ENCODE measurements at regions not wholly inside any gene's neighbourhood (a gene's known extent, or its start where the extent isn't known, plus 50 kb on each side); places are given as distances from the start of the nearest gene placed in this dataset.

DNA sequence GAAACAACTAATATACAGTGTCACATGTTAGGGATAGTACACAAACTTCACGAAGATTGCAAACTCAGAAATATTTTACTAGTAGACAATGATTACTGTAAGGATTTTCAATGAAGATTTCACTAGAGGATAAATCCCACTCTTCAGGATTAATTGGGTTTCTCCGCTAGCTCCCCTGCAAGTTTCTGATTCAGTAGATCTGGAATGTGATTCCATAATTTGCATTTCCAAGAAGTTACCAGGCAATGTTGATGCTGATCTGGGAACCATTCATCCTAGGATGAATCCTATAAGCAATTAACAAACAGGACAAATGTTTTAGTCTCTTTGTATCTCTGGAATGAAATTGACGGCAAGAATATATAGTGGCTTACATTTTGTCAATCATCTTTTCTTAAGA lies 272.4 kb downstream of the ALX1 start:
- TF ChIP-seq POLR2AphosphoS5 (IDR thresholded peaks at IDR 0.05; ENCODE audit: control insufficient read depth, insufficient read depth, low read depth, low read length), result no peak
- no peak for TF ChIP-seq FOXM1 (IDR thresholded peaks at IDR 0.05; ENCODE audit: low read depth)
- TF ChIP-seq FOXM1 (CRISPR knock-in tag; IDR thresholded peaks at IDR 0.05; ENCODE audit: low read depth), result no peak
- no peak for TF ChIP-seq ZFP36 (IDR thresholded peaks at IDR 0.05; ENCODE audit: low read depth, low read length, partially characterized antibody)
- TF ChIP-seq PHF8 (IDR thresholded peaks at IDR 0.05; ENCODE audit: borderline replicate concordance, low read length), result no peak
- no peak for TF ChIP-seq SRF (CRISPR knock-in tag; IDR thresholded peaks at IDR 0.05)
- no peak for TF ChIP-seq POLR2A (conservative IDR thresholded peaks at IDR 0.05)
- TF ChIP-seq ZBTB7A (IDR thresholded peaks at IDR 0.05; ENCODE audit: borderline replicate concordance, control insufficient read depth, low read depth, low read length), result no peak
- TF ChIP-seq CTCF (IDR thresholded peaks at IDR 0.05 in 2 of 3, conservative IDR thresholded peaks at IDR 0.05 in 1 of 3; ENCODE audit: insufficient read depth in 2 of 3, low read depth in 1 of 3, low read length in 3 of 3), result no peak
- TF ChIP-seq MXI1 (IDR thresholded peaks at IDR 0.05; ENCODE audit: low read depth, low read length), result no peak

All from K562 (cell line).